ENCODE measurements at regions not wholly inside any gene's neighbourhood (a gene's known extent, or its start where the extent isn't known, plus 50 kb on each side); places are given as distances from the start of the nearest gene placed in this dataset.
"Not testable (repeated sequence)": the region's sequence is repeated elsewhere in the genome, so short reads cannot be mapped to it uniquely, and the experiment has no call there.

- H3K9me1 ChIP-seq (ENCODE audit: control insufficient read depth, insufficient read depth, low read length); intact Hi-C loops (cut with micrococcal nuclease); ATAC-seq; POLR2A ChIA-PET; DNase-seq (ENCODE audit: extremely low read depth in 1 of 4, low spot score in 3 of 4); H3K4me1 ChIP-seq (replicated peaks in 1 of 2; ENCODE audit: control insufficient read depth in 2 of 2, insufficient read depth in 2 of 2, low read length in 2 of 2); H3K9me3 ChIP-seq (replicated peaks; ENCODE audit: control insufficient read depth, insufficient read depth, low read depth, low read length); H3K27ac ChIP-seq (ENCODE audit: extremely low read depth, low read depth, low read length); H3K27me3 ChIP-seq (ENCODE audit: control insufficient read depth in 2 of 2, insufficient read depth in 2 of 2, low read length in 2 of 2); in situ Hi-C loops (cut with MboI); H3K79me2 ChIP-seq (ENCODE audit: control insufficient read depth, insufficient read depth, low read length); H4K20me1 ChIP-seq (replicated peaks; ENCODE audit: control insufficient read depth, insufficient read depth, low read length); H3K9ac ChIP-seq (ENCODE audit: insufficient read depth in 1 of 2, low read depth in 2 of 2, low read length in 2 of 2); CTCF ChIA-PET (ENCODE audit: low intra/inter-chr PET ratio); H3K4me3 ChIP-seq; FAIRE-seq; H3K36me3 ChIP-seq (ENCODE audit: control insufficient read depth, insufficient read depth, low read length); H3K4me2 ChIP-seq (ENCODE audit: insufficient read depth, low read length); BruUV-seq (replicated peaks); H2AFZ ChIP-seq (ENCODE audit: low read depth, low read length): not testable (repeated sequence)
- TF ChIP-seq ZNF316 (IDR thresholded peaks at IDR 0.05) (peak; percentile 78), C11orf30 (IDR thresholded peaks at IDR 0.05; ENCODE audit: low read depth) (peak; percentile 45; the same call in 1 of the 2 replicates), MAFG (tag; conservative IDR thresholded peaks at IDR 0.05) (peak; percentile 28; the same call in 1 of the 2 replicates)
These were observed 70.4 kb upstream of the FBXO11 start for GRCh38 chr2:47976728-47977127.

DNA sequence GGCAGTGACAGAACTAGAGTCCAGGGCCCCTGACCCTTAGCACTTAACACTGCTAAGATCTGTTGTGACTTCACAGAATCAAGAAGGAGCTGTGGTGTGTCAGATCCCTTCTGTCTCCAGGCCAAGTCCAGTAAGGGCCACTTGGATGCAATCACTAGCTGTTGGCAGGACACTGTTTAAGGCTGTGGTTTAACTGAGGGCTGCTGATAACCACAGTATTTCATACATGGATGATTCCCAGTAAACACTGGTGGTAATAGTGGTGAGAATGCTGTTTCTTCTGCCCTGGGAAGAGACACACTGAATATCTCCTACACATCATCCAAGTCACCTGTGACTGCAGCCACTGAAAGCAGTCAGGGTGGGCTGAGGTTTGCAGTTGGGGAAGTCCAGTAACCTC lies 77.7 kb upstream of the FBXO11 start:
- Histone ChIP-seq H4K20me1 (replicated peaks; ENCODE audit: control insufficient read depth, insufficient read depth, low read length) (no peaks in the 10 kb centered on the region), H3K9me1 (ENCODE audit: control insufficient read depth, insufficient read depth, low read length) (no peaks in the 10 kb centered on the region), H3K36me3 (ENCODE audit: control insufficient read depth, insufficient read depth, low read length) (no peaks in the 10 kb centered on the region), H3K4me1 (replicated peaks in 1 of 2; ENCODE audit: control insufficient read depth in 2 of 2, insufficient read depth in 2 of 2, low read length in 2 of 2) (no peaks in the 10 kb centered on the region; a peak in 2 of 5 replicates), H2AFZ (ENCODE audit: low read depth, low read length) (no peak overlapping the region), H3K27me3 (ENCODE audit: control insufficient read depth in 2 of 2, insufficient read depth in 2 of 2, low read length in 2 of 2) (peaks cover 4 to 7% of the 10 kb centered on the region in 2 experiments; a peak in 2 of 5 replicates), H3K9ac (ENCODE audit: insufficient read depth in 1 of 2, low read depth in 2 of 2, low read length in 2 of 2) (no peak overlapping the region), H3K79me2 (ENCODE audit: control insufficient read depth, insufficient read depth, low read length) (no peaks in the 10 kb centered on the region), H3K4me2 (ENCODE audit: insufficient read depth, low read length) (no peak overlapping the region), H3K9me3 (replicated peaks; ENCODE audit: control insufficient read depth, insufficient read depth, low read depth, low read length) (no peaks in the 10 kb centered on the region), H3K4me3 (no peak overlapping the region), H3K27ac (ENCODE audit: extremely low read depth, low read depth, low read length) (no peak overlapping the region)
- intact Hi-C loops (cut with micrococcal nuclease) (no loop called here), in situ Hi-C loops (cut with MboI) (no loop called here)
- BruUV-seq (replicated peaks) = no TSS peak
- ChIA-PET POLR2A (no interaction called here), CTCF (ENCODE audit: low intra/inter-chr PET ratio) (no interaction called here)
- ATAC-seq (peak; percentile 69), DNase-seq (ENCODE audit: extremely low read depth in 1 of 4, low spot score in 3 of 4) (peak in 2 of 4 experiments; percentile 10 to 16), FAIRE-seq (peak; percentile 15)
- TF ChIP-seq ARID1B (IDR thresholded peaks at IDR 0.05) (peak; percentile 28; the same call in 1 of the 2 replicates), SMAD3 (CRISPR knock-in tag; conservative IDR thresholded peaks at IDR 0.05) (0 out of 2 replicates have a peak, but pooled peaks have one; percentile 50), CREB1 (IDR thresholded peaks at IDR 0.05) (no peak), CREB1 (CRISPR knock-in tag; IDR thresholded peaks at IDR 0.05) (no peak), TCF3 (CRISPR knock-in tag; IDR thresholded peaks at IDR 0.05) (peak; percentile 79), ZNF407 (IDR thresholded peaks at IDR 0.05; ENCODE audit: low read depth) (no peak), ZFP36 (IDR thresholded peaks at IDR 0.05; ENCODE audit: low read depth, low read length, partially characterized antibody) (peak; percentile 5), MED1 (CRISPR knock-in tag; IDR thresholded peaks at IDR 0.05; ENCODE audit: borderline replicate concordance) (no peak)

Measured in K562 (cell line).